Activated CD4-positive, alpha-beta T cell treated with anti-CD3 and anti-CD28 coated beads, Interleukin-2, amount 10 ng/mL, durations not matched to agents 7 days and 5 days (primary cell): ENCODE measurements at regions not wholly inside any gene's neighbourhood (a gene's known extent, or its start where the extent isn't known, plus 50 kb on each side); places are given as distances from the start of the nearest gene placed in this dataset.

ENCODE experiments used
- CTCF ChIA-PET: fragments of 350-600 bp; sonication (Branson Sonifier 250); formaldehyde crosslinking; loops from one replicate; lab custom pipeline; 2021; ENCODE audit warnings: antibody characterized with exemption; lab: Charles Lee
- POLR2A ChIA-PET: fragments of 350-600 bp; sonication (Branson Sonifier 250); formaldehyde crosslinking; loops from one replicate; lab custom pipeline; 2021; ENCODE audit warnings: antibody characterized with exemption; lab: Charles Lee
- DNase-seq: peaks from one replicate; pipeline ENCODE4 v3.0.0-alpha.2; 2020
- H3K27ac Mint-ChIP-seq: one replicate; pipeline ENCODE4 v1.8.0; 2021; ENCODE audit warnings: mild to moderate bottlenecking, moderate library complexity, mixed read lengths
- H3K27me3 Mint-ChIP-seq: one replicate; pipeline ENCODE4 v1.8.0; 2021; ENCODE audit warnings: mixed read lengths
- H3K36me3 Mint-ChIP-seq: one replicate; pipeline ENCODE4 v1.8.0; 2021; ENCODE audit warnings: low read depth, mixed read lengths
- H3K4me1 Mint-ChIP-seq: one replicate; pipeline ENCODE4 v1.8.0; 2021; ENCODE audit warnings: mixed read lengths
- H3K4me3 Mint-ChIP-seq: one replicate; pipeline ENCODE4 v1.8.0; 2021; ENCODE audit warnings: mild to moderate bottlenecking, moderate library complexity, mixed read lengths
- H3K9me3 Mint-ChIP-seq: one replicate; pipeline ENCODE4 v1.8.0; 2021; ENCODE audit warnings: mixed read lengths

GRCh38 chr10:61108915-61109314 is 164.9 kb upstream of the RHOBTB1 start:
- ChIA-PET CTCF (no interaction called here), POLR2A (no interaction called here)
- Mint-ChIP-seq H3K27ac (no peak overlapping the region), H3K27me3 (peaks cover 4% of the 10 kb centered on the region), H3K36me3 (no peaks in the 10 kb centered on the region), H3K9me3 (no peaks in the 10 kb centered on the region), H3K4me3 (no peak overlapping the region), H3K4me1 (no peaks in the 10 kb centered on the region)
- DNase-seq, result no peak

GRCh38 chr10:61100887-61101286 is 156.9 kb upstream of the RHOBTB1 start:
- POLR2A ChIA-PET, result no interaction called here
- Mint-ChIP-seq H3K27me3 (peaks cover 10% of the 10 kb centered on the region), H3K9me3 (no peaks in the 10 kb centered on the region), H3K4me1 (no peaks in the 10 kb centered on the region), H3K27ac (no peak overlapping the region), H3K36me3 (no peaks in the 10 kb centered on the region), H3K4me3 (no peak overlapping the region)
- no peak for DNase-seq
- CTCF ChIA-PET, result no interaction called here

- no peak for DNase-seq
- ChIA-PET CTCF (no interaction called here), POLR2A (no interaction called here)
- Mint-ChIP-seq H3K36me3 (no peaks in the 10 kb centered on the region), H3K27me3 (peaks cover 11% of the 10 kb centered on the region), H3K4me3 (no peak overlapping the region), H3K9me3 (no peaks in the 10 kb centered on the region), H3K4me1 (no peaks in the 10 kb centered on the region), H3K27ac (no peak overlapping the region)
Measured at GRCh38 chr10:61099756-61100155, 155.8 kb upstream of the RHOBTB1 start.

GRCh38 chr10:61098966-61099365 is 155.0 kb upstream of the RHOBTB1 start:
- H3K9me3 Mint-ChIP-seq, result no peaks in the 10 kb centered on the region
- no peak for DNase-seq
- peaks cover 11% of the 10 kb centered on the region for H3K27me3 Mint-ChIP-seq
- H3K4me3 Mint-ChIP-seq, result no peak overlapping the region
- no peak overlapping the region for H3K27ac Mint-ChIP-seq
- no peaks in the 10 kb centered on the region for H3K36me3 Mint-ChIP-seq
- CTCF ChIA-PET, result no interaction called here
- POLR2A ChIA-PET, result no interaction called here
- no peaks in the 10 kb centered on the region for H3K4me1 Mint-ChIP-seq

DNA sequence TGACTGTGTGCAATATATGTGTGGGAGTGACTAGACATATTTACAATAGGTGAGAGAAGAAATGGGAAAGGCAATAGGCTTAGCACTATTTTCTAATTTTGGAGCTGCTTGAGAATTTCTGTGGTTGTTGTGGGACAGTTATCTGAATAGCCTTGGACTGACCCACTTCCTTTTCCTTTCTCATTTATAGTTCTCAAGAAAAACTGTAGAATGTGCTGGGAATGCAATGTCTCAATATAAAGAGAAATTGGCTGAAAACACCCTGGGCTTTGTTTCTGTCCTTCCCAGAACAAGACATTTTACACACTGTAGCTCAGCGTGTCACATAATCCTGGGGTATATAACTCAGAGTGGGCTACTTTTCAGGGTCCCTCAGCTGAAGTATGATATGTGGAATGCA is 153.0 kb upstream of the RHOBTB1 start:
- H3K27me3 Mint-ChIP-seq, result peaks cover 11% of the 10 kb centered on the region
- POLR2A ChIA-PET, result no interaction called here
- H3K4me3 Mint-ChIP-seq, result no peak overlapping the region
- no peaks in the 10 kb centered on the region for H3K36me3 Mint-ChIP-seq
- H3K4me1 Mint-ChIP-seq, result no peaks in the 10 kb centered on the region
- DNase-seq, result no peak
- H3K27ac Mint-ChIP-seq, result no peak overlapping the region
- CTCF ChIA-PET, result no interaction called here
- no peaks in the 10 kb centered on the region for H3K9me3 Mint-ChIP-seq

DNA sequence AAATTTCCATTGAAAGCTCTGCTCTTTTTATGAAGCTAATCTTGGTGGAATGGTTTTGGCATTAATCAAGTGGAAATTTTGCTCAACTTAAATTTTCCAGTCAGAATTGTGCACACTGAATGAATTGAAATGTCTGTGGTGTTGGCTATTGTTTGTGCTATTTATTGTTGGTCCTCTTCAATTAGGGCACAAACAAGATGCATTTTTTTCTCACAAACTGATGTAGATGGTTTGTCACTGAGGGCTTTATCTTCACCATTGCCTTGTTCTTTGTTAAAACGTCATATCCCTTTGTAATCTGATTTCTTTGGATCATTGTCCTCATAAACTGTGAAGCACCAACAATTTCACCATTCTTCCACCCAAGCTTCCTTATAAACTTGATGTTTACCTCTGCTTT is 152.1 kb upstream of the RHOBTB1 start:
- Mint-ChIP-seq H3K9me3 (no peaks in the 10 kb centered on the region), H3K4me3 (no peak overlapping the region), H3K27ac (no peak overlapping the region), H3K36me3 (no peaks in the 10 kb centered on the region), H3K4me1 (no peaks in the 10 kb centered on the region), H3K27me3 (peaks cover 14% of the 10 kb centered on the region)
- POLR2A ChIA-PET, result no interaction called here
- CTCF ChIA-PET, result no interaction called here
- no peak for DNase-seq

GRCh38 chr10:61091531-61091930 is 147.5 kb upstream of the RHOBTB1 start:
- H3K27ac Mint-ChIP-seq, result no peak overlapping the region

DNA sequence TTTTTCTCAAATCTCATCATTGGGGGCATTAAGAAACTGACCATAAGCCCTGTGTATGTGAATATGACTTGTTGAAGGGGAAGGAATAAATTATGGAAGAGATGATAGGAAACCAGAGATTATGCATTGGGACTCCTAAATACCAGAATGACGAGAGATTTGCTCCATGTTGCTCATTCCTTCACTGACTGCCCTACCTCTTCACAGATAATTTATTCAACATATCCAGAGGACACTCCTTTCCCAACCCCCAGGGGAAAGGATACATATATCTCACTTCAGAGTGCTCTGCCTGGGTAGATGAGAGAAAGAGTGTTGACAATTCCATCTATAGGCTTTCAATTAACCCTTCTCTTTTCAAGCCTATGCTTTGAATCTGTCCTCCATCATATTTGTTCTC is 145.3 kb upstream of the RHOBTB1 start:
- Mint-ChIP-seq H3K4me1 (no peaks in the 10 kb centered on the region), H3K27me3 (peaks cover 7% of the 10 kb centered on the region), H3K36me3 (no peaks in the 10 kb centered on the region), H3K9me3 (no peaks in the 10 kb centered on the region), H3K27ac (no peak overlapping the region), H3K4me3 (no peak overlapping the region)
- ChIA-PET POLR2A (no interaction called here), CTCF (no interaction called here)
- no peak for DNase-seq

More at GRCh38 chr10:61091531-61091930, 147.5 kb upstream of the RHOBTB1 start:
- Mint-ChIP-seq H3K4me3 (no peak overlapping the region), H3K4me1 (no peaks in the 10 kb centered on the region), H3K36me3 (no peaks in the 10 kb centered on the region), H3K27me3 (peaks cover 4% of the 10 kb centered on the region), H3K9me3 (no peaks in the 10 kb centered on the region)
- no peak for DNase-seq
- CTCF ChIA-PET, result no interaction called here
- POLR2A ChIA-PET, result no interaction called here

- H3K27me3 Mint-ChIP-seq, result peaks cover 4% of the 10 kb centered on the region
- H3K4me3 Mint-ChIP-seq, result no peak overlapping the region
- no peak overlapping the region for H3K27ac Mint-ChIP-seq
- ChIA-PET POLR2A (no interaction called here), CTCF (no interaction called here)
- H3K9me3 Mint-ChIP-seq, result no peaks in the 10 kb centered on the region
- no peaks in the 10 kb centered on the region for H3K36me3 Mint-ChIP-seq
- no peaks in the 10 kb centered on the region for H3K4me1 Mint-ChIP-seq
- DNase-seq, result no peak
Measured at GRCh38 chr10:61084493-61084892, 140.5 kb upstream of the RHOBTB1 start.

DNA sequence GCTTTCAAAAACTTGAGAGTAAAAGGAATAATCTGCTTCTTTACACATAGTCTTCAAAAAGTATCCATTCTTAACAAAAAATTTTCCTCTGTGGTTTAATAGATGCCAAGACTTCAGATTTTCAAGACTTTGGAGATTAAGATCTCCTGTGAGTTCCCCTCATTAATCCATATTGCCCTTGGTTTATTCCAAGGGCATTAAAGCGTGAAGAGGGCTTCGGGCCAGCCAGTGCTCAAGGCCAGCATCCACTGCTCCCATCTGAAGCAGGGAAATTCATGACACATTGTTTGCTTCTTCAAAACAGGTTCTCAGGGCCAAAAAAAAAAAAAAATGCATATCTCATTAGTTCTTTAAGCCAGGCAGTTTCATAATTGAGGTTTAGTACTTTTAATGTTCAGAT is 137.3 kb upstream of the RHOBTB1 start:
- Mint-ChIP-seq H3K36me3 (no peaks in the 10 kb centered on the region), H3K27ac (no peak overlapping the region), H3K4me3 (no peak overlapping the region), H3K4me1 (no peaks in the 10 kb centered on the region), H3K9me3 (no peaks in the 10 kb centered on the region), H3K27me3 (peaks cover 10% of the 10 kb centered on the region)
- no peak for DNase-seq
- POLR2A ChIA-PET, result interaction anchor here (0.6 kb wide), 1 partner anchor 56 kb away, joined by 4 read pairs; no protein-coding TSS in a partner anchor
- CTCF ChIA-PET, result no interaction called here

- Mint-ChIP-seq H3K4me1 (no peaks in the 10 kb centered on the region), H3K4me3 (no peak overlapping the region), H3K27me3 (peaks cover 6% of the 10 kb centered on the region), H3K36me3 (no peaks in the 10 kb centered on the region), H3K27ac (no peak overlapping the region), H3K9me3 (no peaks in the 10 kb centered on the region)
- ChIA-PET POLR2A (no interaction called here), CTCF (interaction anchor here (0.6 kb wide), 1 partner anchor 12 kb away, joined by 3 read pairs; no protein-coding TSS in a partner anchor)
- DNase-seq, result no peak
Measured at GRCh38 chr10:61078542-61079275, 134.7 kb upstream of the RHOBTB1 start.

DNA sequence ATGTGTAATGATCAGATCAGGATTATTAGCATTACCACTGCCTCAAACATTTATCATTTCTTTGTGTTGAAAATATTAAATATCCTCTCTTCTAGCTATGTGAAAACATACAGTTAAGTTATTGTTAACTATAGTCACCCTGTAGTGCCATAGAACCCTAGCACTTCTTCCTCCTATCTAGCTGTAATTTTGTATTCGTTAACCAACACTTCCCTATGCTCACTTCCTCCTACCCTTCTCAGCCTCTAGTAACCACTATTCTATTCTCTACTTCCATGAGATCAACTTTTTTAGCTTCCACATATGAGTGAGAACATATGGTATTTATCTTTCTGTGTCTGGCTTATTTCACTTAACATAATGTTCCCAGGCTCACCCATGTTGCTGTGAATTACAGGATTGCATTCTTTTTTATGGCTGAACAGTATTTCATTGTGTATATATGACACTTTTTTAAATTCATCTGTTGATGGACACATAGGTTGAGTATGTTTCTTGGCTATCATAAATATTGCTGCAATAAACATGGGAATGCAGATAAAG is 132.7 kb upstream of the RHOBTB1 start:
- Mint-ChIP-seq H3K27me3 (peaks cover 6% of the 10 kb centered on the region), H3K27ac (no peak overlapping the region)
- CTCF ChIA-PET, result no interaction called here

GRCh38 chr10:61073391-61073790 is 129.4 kb upstream of the RHOBTB1 start:
- no peak for DNase-seq
- Mint-ChIP-seq H3K27ac (no peak overlapping the region), H3K27me3 (peaks cover 2% of the 10 kb centered on the region), H3K4me1 (no peaks in the 10 kb centered on the region), H3K36me3 (no peaks in the 10 kb centered on the region), H3K4me3 (no peak overlapping the region), H3K9me3 (no peaks in the 10 kb centered on the region)
- ChIA-PET POLR2A (no interaction called here), CTCF (no interaction called here)

More for the DNA sequence above, 132.7 kb upstream of the RHOBTB1 start:
- DNase-seq, result no peak
- Mint-ChIP-seq H3K36me3 (no peaks in the 10 kb centered on the region), H3K9me3 (no peaks in the 10 kb centered on the region), H3K4me1 (no peaks in the 10 kb centered on the region), H3K4me3 (no peak overlapping the region)
- POLR2A ChIA-PET, result no interaction called here

DNA sequence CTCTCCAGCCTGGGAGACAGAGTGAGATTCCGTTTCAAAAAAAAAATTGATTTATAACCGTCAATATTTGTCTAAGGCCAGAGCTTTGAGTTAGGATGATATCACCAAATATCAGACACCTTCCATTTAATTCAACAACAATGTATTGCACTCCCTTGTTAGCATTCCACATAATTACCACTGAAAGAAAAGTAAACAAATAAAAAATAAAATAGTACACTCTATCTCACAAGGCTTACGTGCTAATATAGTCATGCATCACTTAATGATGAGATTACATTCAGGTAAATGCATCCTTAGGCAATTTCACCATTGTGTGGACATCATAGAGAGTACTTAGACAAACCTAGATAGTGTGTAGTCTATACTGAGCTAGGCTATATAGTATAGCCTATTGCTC is 127.6 kb upstream of the RHOBTB1 start:
- no peak overlapping the region for H3K27ac Mint-ChIP-seq
- no peak for DNase-seq
- no peak overlapping the region for H3K4me3 Mint-ChIP-seq
- ChIA-PET POLR2A (no interaction called here), CTCF (no interaction called here)
- no peaks in the 10 kb centered on the region for H3K4me1 Mint-ChIP-seq
- H3K27me3 Mint-ChIP-seq, result peaks cover 3% of the 10 kb centered on the region
- H3K9me3 Mint-ChIP-seq, result no peaks in the 10 kb centered on the region
- H3K36me3 Mint-ChIP-seq, result no peaks in the 10 kb centered on the region
